ENCODE measurements at regions not wholly inside any gene's neighbourhood (a gene's known extent, or its start where the extent isn't known, plus 50 kb on each side); places are given as distances from the start of the nearest gene placed in this dataset.
A peak's percentile ranks its signal among the peaks of the same experiment; 100 is the strongest.
"Not testable (repeated sequence)": the region's sequence is repeated elsewhere in the genome, so short reads cannot be mapped to it uniquely, and the experiment has no call there.

DNA sequence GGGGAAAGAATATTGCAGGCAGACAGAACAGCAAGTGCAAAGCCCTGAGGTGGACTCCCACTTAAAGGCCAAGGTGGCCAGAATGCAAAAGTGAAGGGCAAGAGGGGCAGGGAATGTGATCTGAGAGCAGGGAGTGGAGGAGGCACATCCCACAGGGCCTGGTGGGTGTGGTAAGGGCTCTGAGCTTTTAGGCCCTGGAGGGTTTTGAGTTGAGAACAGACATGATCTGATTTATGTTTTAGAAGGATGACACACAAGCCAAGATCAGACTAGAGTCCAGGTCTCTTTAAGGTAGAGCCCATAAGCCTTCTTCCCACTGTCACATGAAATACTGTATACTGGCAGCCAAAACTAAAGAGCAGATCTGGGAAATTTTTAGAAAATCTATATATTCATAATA is 162.5 kb downstream of the SLC38A4 start:
- Histone ChIP-seq H3K36me3 (ENCODE audit: control insufficient read depth, insufficient read depth, low read length) (no peaks in the 10 kb centered on the region), H3K27ac (ENCODE audit: low read depth, low read length) (no peak overlapping the region), H3K9ac (ENCODE audit: low read length) (no peak overlapping the region), H3K4me1 (ENCODE audit: control insufficient read depth, insufficient read depth, low read length) (peaks cover 14% of the 10 kb centered on the region), H3K27me3 (ENCODE audit: control insufficient read depth, insufficient read depth, low read length) (no peaks in the 10 kb centered on the region), H3K4me3 (ENCODE audit: low read length) (no peak overlapping the region)

- Histone ChIP-seq H3K27me3 (ENCODE audit: control insufficient read depth, insufficient read depth, low read length) (no peaks in the 10 kb centered on the region), H3K36me3 (ENCODE audit: control insufficient read depth, insufficient read depth, low read length) (no peaks in the 10 kb centered on the region), H3K4me3 (ENCODE audit: low read length) (no peak overlapping the region), H3K27ac (ENCODE audit: low read depth, low read length) (peak overlapping the region; percentile 44), H3K9ac (ENCODE audit: low read length) (no peak overlapping the region), H3K4me1 (ENCODE audit: control insufficient read depth, insufficient read depth, low read length) (peaks cover 14% of the 10 kb centered on the region)
Observed at GRCh38 chr12:46661110-46661845, 164.5 kb downstream of the SLC38A4 start.

DNA sequence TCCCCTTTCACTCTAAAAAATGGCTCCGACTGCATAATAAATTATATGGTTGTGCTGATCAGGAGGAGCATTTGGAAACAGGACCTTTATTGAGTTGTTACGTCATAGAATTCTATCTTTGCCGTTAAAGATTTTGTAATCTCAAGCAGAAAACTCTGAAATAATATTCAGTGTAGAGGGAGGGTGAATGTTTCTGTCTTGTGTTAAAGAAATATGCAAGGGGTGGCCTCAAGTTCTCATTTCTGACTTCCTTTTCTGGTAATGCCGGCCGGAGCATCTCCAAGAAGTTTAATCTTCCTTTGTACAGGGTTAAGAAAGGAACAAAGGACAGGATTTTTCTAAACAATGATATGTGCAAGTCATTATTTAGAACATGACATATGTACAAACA is 165.1 kb downstream of the SLC38A4 start:
- Histone ChIP-seq H3K36me3 (ENCODE audit: control insufficient read depth, insufficient read depth, low read length) (no peaks in the 10 kb centered on the region), H3K27me3 (ENCODE audit: control insufficient read depth, insufficient read depth, low read length) (no peaks in the 10 kb centered on the region), H3K9ac (ENCODE audit: low read length) (no peak overlapping the region), H3K4me1 (ENCODE audit: control insufficient read depth, insufficient read depth, low read length) (peaks cover 14% of the 10 kb centered on the region), H3K27ac (ENCODE audit: low read depth, low read length) (peak overlapping the region; percentile 44), H3K4me3 (ENCODE audit: low read length) (no peak overlapping the region)

DNA sequence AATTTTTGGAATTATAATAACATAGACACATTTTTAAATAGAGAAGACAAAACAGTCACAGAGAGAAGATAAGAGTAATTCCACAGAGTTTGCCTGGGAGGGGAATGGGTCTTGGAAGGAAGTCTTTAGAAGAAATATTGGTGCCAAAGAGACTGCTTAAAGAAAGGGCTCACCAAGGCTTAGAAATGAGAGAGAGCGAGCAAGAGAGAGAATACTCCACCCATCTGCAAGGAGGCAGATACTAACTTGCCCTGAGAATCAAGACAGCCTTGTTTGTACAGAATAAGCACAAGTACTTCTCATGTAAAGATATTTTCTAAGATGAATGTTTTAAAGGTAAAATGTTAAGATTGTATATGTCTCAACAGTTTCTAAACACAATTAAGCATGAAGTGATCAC is 165.5 kb downstream of the SLC38A4 start:
- Histone ChIP-seq H3K4me1 (ENCODE audit: control insufficient read depth, insufficient read depth, low read length) (peaks cover 14% of the 10 kb centered on the region), H3K36me3 (ENCODE audit: control insufficient read depth, insufficient read depth, low read length) (no peaks in the 10 kb centered on the region), H3K27me3 (ENCODE audit: control insufficient read depth, insufficient read depth, low read length) (no peaks in the 10 kb centered on the region), H3K4me3 (ENCODE audit: low read length) (no peak overlapping the region), H3K27ac (ENCODE audit: low read depth, low read length) (peak overlapping the region; percentile 44), H3K9ac (ENCODE audit: low read length) (no peak overlapping the region)

- Histone ChIP-seq H3K27me3 (ENCODE audit: control insufficient read depth, insufficient read depth, low read length) (no peaks in the 10 kb centered on the region), H3K9ac (ENCODE audit: low read length) (no peak overlapping the region), H3K36me3 (ENCODE audit: control insufficient read depth, insufficient read depth, low read length) (no peaks in the 10 kb centered on the region), H3K4me1 (ENCODE audit: control insufficient read depth, insufficient read depth, low read length) (peaks cover 14% of the 10 kb centered on the region), H3K4me3 (ENCODE audit: low read length) (no peak overlapping the region), H3K27ac (ENCODE audit: low read depth, low read length) (peak overlapping the region; percentile 44)
Observed at GRCh38 chr12:46659824-46660223, 166.0 kb downstream of the SLC38A4 start.

GRCh38 chr12:46659032-46659650 is 166.7 kb downstream of the SLC38A4 start:
- Histone ChIP-seq H3K36me3 (ENCODE audit: control insufficient read depth, insufficient read depth, low read length) (no peaks in the 10 kb centered on the region), H3K27me3 (ENCODE audit: control insufficient read depth, insufficient read depth, low read length) (no peaks in the 10 kb centered on the region), H3K4me1 (ENCODE audit: control insufficient read depth, insufficient read depth, low read length) (peaks cover 14% of the 10 kb centered on the region), H3K9ac (ENCODE audit: low read length) (no peak overlapping the region), H3K27ac (ENCODE audit: low read depth, low read length) (peak overlapping the region; percentile 44), H3K4me3 (ENCODE audit: low read length) (peak overlapping the region; percentile 29)

DNA sequence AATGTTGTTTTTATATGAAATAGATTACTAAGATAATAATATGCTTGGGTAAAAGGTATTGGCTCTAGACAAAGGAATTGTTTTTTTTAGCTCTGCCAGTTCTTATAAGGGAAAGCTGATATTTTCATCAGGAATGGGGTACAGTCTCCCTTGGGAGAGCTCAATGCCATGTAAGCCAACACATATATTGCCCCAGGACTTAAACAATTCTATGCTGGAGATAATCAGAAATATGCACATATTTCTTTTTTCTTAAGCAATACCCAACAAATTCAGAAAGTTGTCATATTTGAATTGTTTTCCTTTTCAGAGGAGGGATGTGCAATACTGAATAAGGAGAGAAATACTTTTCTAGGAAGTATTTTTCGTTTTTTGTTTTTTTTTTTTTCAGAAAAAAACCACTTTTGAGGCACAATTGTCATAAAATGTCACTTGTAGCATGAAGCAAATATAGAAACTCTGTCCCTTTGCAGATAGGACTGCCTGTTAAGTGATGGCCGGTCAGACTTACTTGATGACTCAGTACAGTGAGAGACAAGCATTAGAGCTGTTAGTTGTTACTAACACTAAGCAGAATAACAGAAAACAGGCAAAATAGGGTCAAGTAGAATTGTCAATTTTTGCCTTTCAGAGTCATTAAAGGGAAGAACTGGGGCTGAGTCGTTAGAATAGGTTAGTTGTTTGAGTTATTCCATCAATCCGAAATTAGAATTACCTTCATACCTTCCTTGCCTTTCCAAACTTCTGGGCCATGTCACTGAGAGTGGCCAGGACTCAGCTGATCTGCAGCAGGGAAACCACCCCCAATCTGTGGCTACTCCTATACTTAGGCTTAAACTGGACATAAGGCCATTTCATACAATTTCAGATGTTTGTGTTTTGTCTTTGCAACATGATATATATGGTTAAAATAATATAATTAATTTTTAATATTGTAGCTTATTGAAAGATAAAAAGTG is 168.1 kb downstream of the SLC38A4 start:
- peaks cover 14% of the 10 kb centered on the region for H3K4me1 ChIP-seq (ENCODE audit: control insufficient read depth, insufficient read depth, low read length)
- H3K36me3 ChIP-seq (ENCODE audit: control insufficient read depth, insufficient read depth, low read length): no peaks in the 10 kb centered on the region
- H3K9ac ChIP-seq (ENCODE audit: low read length): no peak overlapping the region
- no peaks in the 10 kb centered on the region for H3K27me3 ChIP-seq (ENCODE audit: control insufficient read depth, insufficient read depth, low read length)
- no peak overlapping the region for H3K27ac ChIP-seq (ENCODE audit: low read depth, low read length)
- H3K4me3 ChIP-seq (ENCODE audit: low read length): no peak overlapping the region

GRCh38 chr12:46655984-46656383 is 169.8 kb downstream of the SLC38A4 start:
- H3K36me3 ChIP-seq (ENCODE audit: control insufficient read depth, insufficient read depth, low read length); H3K27me3 ChIP-seq (ENCODE audit: control insufficient read depth, insufficient read depth, low read length); H3K27ac ChIP-seq (ENCODE audit: low read depth, low read length); H3K4me1 ChIP-seq (ENCODE audit: control insufficient read depth, insufficient read depth, low read length); H3K4me3 ChIP-seq (ENCODE audit: low read length); H3K9ac ChIP-seq (ENCODE audit: low read length): not testable (repeated sequence)

DNA sequence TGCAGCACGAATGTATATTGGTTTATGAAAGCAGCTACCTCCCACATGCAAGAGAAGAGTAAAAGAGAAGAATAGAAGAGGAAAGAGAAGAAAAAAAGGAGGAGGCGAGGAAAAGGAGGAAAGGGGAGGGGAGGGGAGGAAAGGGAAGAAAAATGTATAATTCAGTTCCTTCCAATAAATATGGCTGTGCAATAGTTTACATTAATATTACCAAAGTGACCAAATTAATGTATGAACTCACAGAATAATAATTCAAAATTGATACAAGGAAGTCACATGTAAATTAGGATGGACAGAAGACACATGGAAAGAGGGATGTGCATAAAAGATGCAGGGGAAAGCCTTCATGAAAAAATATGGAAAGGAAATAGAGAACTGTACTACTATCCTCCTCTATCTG is 172.5 kb downstream of the SLC38A4 start:
- Histone ChIP-seq H3K4me3 (ENCODE audit: low read length) (no peak overlapping the region), H3K27me3 (ENCODE audit: control insufficient read depth, insufficient read depth, low read length) (no peaks in the 10 kb centered on the region), H3K27ac (ENCODE audit: low read depth, low read length) (no peak overlapping the region), H3K36me3 (ENCODE audit: control insufficient read depth, insufficient read depth, low read length) (no peaks in the 10 kb centered on the region), H3K9ac (ENCODE audit: low read length) (no peak overlapping the region), H3K4me1 (ENCODE audit: control insufficient read depth, insufficient read depth, low read length) (no peaks in the 10 kb centered on the region)

DNA sequence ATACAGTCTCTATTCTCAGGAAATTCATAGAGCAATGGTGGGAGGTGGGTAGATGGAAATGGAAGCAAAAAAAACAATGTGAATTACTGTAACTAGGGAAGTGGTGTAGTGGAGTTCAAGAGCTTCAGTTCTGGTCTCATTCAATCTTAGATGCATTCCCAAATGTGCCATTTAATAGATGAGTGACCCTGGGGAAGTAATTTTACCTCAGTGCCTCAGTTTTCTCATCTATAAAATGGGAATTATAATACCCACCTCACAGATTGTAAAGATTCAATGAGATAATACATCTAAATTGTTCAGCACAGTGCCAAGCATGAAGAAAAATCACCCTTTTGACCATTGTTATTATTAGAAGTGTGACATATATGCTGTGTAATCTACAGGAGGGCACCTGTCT is 173.1 kb downstream of the SLC38A4 start:
- no peaks in the 10 kb centered on the region for H3K36me3 ChIP-seq (ENCODE audit: control insufficient read depth, insufficient read depth, low read length)
- no peak overlapping the region for H3K27ac ChIP-seq (ENCODE audit: low read depth, low read length)
- no peaks in the 10 kb centered on the region for H3K27me3 ChIP-seq (ENCODE audit: control insufficient read depth, insufficient read depth, low read length)
- no peaks in the 10 kb centered on the region for H3K4me1 ChIP-seq (ENCODE audit: control insufficient read depth, insufficient read depth, low read length)
- H3K9ac ChIP-seq (ENCODE audit: low read length): no peak overlapping the region
- no peak overlapping the region for H3K4me3 ChIP-seq (ENCODE audit: low read length)

DNA sequence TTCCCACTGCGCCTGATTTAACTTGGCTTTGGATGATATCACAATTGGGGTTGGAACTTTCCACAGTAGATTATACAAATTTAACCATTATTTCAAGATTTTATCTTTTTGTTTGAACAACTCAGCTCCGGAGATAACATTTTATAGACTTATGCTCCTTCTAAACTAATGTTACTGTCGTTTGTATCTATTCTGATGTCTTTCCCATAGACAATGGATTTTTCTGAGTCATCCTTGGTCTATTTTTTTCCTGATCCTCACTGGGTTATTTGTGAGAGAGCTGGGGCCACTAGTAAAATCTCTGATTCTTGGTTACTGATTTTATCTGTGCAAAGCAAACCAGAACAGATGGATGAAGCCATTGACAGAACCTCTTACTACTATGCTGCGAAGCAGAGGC is 175.1 kb downstream of the SLC38A4 start:
- Histone ChIP-seq H3K27ac (ENCODE audit: low read depth, low read length) (no peak overlapping the region), H3K4me1 (ENCODE audit: control insufficient read depth, insufficient read depth, low read length) (no peaks in the 10 kb centered on the region), H3K4me3 (ENCODE audit: low read length) (no peak overlapping the region), H3K27me3 (ENCODE audit: control insufficient read depth, insufficient read depth, low read length) (no peaks in the 10 kb centered on the region), H3K9ac (ENCODE audit: low read length) (no peak overlapping the region), H3K36me3 (ENCODE audit: control insufficient read depth, insufficient read depth, low read length) (no peaks in the 10 kb centered on the region)

- Histone ChIP-seq H3K9ac (ENCODE audit: low read length) (no peak overlapping the region), H3K27ac (ENCODE audit: low read depth, low read length) (no peak overlapping the region), H3K27me3 (ENCODE audit: control insufficient read depth, insufficient read depth, low read length) (no peaks in the 10 kb centered on the region), H3K4me1 (ENCODE audit: control insufficient read depth, insufficient read depth, low read length) (no peaks in the 10 kb centered on the region), H3K36me3 (ENCODE audit: control insufficient read depth, insufficient read depth, low read length) (no peaks in the 10 kb centered on the region), H3K4me3 (ENCODE audit: low read length) (no peak overlapping the region)
Observed at GRCh38 chr12:46649433-46649832, 176.4 kb downstream of the SLC38A4 start.

Data from rectal smooth muscle tissue (tissue), 1 donor.